HCEC 1CT (cell line): ENCODE measurements at regions not wholly inside any gene's neighbourhood (a gene's known extent, or its start where the extent isn't known, plus 50 kb on each side); places are given as distances from the start of the nearest gene placed in this dataset.
"Not testable (repeated sequence)": the region's sequence is repeated elsewhere in the genome, so short reads cannot be mapped to it uniquely, and the experiment has no call there.

Experiments used
- DNase-seq: peaks from one replicate; pipeline ENCODE4 v3.0.0-alpha.2; 2017

DNA sequence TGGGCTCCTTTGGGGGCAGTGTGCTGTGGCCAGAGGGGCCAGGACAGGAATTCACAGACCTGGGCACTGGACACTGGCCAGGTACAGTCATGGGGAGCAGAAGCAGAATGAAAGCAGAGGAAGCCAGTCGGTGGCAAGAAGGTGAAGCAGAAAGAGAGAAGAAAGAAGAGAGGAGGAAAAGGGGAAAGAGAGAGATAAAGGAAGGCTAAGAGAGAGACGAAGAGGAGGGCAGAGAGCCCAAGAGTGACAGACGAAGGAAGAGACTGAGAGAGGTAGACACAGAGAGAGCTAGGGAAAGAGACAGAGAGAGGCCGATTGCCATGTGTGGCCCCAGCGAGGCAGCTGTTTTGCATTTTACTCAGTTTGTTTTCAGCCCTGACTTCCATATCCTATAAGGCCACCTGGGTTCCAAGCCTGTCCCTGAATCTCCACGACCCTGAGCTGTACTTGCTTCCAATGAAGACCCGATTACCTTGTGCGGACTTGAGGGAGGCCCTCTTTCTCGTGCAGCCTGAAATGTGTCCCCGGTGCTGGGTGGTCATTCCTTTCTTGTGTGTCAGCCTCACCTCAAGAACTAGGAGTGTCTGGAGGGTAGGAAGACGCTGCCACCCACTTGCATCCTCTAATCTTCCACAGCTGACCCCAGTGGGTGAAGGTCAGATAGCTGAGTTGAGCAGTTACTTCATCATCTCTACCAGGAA, 73.9 kb downstream of the LSM3 start:
- no peak for DNase-seq

DNA sequence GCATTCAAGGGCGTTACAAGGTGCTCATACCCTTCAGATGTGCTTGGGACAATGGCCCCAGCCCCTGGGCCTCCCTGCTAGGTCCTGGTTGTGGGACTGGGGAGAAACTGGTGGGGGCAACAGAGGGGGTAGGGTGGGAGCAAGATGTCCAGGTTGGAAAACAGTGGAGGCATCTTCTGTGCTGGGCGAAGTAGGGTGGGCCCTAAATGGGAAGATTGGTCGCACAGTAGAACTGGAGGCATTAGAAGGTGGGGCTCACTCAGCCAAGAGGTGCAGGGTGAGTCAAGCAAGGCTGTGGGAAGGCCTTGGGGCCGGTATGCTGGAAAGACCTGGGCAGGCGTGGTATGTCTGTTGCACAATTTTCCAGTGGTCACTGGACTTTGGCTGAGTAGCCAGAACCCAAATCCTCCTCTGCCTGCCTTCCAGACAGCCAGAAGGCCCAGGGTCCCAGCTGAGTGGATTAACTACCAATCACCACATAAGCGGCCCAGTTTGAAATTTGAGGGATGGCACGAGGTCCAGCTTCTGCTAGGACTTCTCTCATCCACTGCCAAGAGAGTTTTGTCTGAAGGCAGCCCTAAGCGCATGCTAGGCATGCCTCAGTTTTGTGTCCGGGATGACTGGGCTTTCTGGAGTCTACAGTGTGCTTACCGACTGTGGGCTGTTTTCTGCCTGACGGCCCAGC, 74.5 kb downstream of the LSM3 start:
- DNase-seq: peak; percentile 15

DNA sequence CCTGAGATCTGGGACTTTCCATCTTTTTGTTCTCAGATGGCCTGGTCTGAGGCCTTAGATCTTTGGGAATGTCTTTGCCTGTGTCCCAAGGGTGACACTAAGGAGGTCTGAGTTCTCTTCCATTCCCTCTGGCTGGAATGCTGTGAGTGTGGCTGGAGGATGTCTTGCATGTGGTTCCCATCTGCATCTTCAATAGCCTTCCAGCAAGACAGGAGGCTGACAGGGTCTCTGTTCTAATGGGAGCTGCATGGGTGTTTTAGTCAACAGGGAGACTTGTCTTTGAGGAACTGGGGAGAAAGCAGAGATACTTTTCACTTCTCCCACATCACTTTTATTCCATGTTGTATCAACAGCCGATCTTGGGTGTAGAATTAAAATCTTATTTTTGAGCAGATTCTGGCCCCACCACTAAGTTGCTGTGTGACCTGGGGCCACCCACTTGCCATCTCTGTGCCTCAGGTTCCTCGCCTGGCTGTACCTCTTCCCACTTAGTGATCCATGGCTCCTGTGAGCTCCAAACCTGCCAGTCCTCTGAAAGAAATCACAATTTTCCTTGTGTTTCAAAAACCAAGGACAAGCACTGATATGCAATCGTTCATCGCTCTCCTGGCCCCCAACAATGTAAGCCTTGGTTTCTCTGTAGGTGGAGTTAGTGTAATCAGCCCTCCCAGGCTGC, 75.2 kb downstream of the LSM3 start:
- DNase-seq: no peak

DNA sequence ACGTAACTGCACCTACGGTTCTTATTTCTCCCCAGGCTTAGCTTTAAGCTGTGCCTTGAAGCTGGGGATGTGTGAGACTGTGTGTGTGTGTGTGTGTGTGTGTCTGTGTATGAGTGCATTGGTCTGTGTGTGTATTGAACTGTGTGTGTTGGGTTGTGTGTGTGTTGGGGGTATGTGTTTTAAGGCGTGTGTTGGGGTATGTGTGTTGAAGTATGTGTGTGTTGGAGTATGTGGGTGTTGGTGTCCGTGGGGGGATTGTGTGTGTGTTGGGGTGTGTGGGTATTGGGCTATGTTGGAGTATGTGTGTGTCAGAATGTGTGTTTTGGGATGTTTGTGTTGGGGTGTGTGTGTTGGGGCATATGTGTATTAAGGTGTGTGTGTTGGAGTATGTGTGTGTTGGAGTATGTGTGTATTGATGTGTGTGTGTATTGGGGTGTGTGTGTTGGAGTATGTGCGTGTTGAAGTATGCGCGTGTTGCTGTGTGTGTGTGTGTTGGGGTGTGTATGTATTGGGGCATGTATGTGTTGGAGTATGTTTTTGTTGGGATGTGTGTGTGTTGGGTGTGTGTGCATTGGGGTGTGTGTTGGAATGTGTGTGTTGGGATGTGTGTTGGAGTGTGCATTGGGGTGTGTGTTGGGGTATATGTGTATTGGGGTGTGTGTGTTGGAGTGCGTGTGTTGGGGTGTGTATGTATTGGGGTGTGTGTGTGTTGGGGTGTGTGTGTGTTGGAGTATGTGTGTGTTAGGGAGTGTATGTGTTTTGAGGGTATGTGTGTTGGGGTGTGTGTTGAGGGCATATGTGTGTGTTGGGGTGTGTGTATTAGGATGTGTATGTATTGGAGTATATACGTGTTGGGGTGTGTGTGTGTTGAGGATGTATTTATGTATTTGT, 76.4 kb downstream of the LSM3 start:
- DNase-seq: no peak

DNA sequence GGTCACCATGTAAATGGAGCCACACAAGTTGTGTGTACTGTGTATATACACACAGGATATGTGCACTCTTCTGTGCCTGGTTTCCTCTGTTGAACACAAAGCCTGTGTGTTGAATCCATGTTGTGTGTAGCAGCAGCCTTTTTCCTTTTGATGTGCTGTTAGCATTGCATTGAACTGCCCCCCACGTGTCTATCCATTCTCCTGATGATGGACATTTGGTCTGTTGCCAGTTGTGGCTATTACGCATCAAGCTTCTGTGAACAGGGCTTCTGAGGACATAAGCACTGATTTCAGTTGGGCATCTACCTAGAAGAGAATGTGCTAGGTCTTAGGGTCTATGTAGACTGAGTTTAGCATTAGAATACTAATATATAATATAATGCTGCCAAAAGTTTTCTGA, 77.4 kb downstream of the LSM3 start:
- no peak for DNase-seq

DNA sequence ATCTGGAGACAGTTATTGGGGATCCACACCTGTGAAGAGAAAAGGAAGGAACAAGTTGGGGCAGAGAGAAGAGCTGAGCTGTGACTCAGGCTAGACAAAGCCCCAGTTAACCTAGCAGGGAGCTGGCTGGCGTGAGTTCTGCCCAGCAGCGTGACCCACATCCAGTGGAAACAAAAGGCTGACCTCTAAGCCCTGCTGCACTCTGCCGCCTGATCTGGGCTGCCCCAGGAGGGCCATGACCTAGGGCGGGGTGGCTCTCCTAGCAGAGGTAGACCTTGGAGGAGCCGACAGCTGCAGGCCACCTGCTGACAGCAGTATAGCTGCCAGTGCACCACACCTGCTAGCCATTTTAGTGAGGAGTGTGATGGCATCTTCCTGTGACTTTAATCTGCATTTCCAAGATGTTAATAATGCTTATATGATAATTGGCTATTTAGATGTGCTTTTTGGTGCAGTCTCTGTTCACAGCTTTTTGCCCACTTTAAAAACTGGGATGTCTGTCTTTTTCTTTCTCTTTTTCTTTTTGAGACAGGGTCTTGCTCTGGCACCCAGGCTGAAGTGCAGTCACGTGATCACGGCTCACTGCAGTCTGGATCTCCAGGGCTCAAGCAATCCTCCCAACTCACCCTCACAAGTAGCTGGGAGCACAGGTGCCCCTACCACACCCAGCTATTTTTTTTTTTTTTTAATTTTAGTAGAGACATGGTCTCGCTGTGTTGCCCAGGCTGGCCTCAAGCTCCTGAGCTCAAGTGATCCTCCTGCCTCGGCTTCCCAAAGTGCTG, 78.1 kb downstream of the LSM3 start:
- DNase-seq: no peak

DNA sequence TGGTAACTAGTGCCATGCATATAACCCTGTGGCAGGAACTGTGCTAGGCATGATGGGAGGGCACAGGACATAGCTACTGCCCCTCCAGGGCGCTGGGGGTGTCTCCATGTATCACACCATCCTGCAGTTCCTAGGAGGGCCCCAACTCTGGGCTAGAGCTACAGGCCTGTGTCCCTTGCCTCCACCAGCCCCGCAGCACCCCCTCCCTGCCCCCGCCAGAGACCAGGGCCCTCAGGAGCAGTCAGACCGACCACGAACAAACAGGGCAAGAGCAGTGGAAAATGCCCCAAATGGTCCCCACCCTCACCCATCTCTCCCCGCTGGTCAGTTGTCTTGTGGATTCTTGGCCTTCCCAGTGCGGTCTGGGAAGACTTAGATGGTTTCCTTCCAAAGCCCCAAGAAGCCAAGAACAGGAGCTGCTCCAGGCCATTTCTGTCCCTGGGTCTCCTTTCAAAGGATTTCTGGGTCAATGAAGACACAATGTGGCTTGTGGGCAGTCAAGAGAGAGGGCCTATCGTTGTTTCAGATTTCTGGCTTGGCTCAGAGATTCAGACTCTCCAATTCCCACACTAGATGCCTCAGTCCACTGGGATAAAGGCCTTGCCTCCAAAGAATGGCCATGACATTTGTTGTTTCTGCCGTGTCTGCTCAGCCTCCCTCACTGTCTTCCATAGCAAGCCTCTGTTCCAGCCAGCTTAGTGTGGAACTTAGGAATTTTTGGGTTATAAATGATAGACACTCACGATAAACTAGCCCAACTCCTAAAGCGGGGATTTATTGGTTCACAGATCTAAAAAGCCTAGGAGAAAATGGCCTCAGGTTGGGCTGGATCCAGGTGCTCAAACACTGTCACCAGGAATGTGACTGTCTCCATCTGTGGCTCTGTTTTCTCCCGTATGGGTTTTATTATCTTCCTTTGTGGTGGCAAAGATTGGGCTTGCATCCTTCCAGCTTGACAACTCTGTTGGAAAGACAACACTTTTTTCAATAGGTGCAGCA, 80.6 kb downstream of the LSM3 start:
- no peak for DNase-seq

DNA sequence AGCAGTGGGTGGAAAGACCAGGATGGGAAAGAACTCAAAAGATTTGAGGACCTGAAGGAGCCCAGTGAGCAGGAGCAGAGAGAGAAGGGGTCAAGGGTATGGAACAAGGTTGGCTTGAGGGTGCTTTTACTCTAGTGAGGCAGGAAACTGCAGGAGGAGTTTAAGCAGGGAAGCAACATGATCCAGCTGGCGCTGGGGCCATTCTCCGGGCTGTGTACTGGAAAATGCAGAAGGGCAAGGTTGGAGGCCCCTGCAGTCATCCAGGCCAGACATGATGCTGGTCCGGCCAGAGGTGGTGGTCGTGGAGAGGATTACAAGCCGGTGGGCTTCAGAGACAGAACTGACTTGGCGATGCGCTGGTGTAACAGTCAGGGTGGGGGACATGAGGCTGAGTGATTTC, 81.8 kb downstream of the LSM3 start:
- no peak for DNase-seq

DNA sequence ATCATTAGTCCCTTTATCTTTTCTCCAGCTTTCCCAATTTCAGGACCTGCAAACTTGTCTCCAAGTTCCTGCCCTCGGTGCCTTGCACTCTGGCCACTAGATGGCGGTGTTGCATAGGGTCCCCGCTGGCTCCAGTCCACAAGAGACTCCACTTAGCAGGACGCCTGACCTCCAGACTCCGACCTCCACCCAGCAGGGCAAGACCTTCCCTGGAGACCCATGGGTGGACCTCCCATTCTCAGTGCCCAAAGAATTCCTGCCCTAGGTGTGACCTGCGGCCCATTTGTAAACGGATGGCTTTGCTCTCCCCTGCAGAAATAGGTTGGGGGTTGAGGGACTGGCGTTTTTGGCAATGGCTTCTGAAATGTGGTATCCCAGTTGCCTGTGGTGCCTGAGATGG, 82.6 kb downstream of the LSM3 start:
- peak; percentile 47 for DNase-seq

DNA sequence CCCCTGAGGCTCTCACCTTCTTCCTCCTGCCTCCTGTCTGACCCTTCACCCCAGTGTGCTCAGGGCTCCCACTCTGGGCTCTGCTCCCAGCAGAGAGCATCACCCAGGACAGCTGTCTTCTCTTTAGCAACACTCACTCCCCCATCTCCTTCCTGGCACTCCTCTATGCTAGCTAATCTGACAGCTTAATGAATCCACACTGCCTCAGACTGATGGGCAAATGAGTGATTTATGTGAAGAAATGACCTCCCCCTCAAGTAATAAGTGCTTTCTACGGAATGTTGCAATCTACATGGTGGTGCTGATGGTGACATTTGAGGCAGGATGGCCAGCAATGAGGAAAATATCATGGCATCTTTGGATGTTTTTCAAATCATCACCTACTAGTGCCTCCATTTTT, 83.6 kb downstream of the LSM3 start:
- no peak for DNase-seq

DNA sequence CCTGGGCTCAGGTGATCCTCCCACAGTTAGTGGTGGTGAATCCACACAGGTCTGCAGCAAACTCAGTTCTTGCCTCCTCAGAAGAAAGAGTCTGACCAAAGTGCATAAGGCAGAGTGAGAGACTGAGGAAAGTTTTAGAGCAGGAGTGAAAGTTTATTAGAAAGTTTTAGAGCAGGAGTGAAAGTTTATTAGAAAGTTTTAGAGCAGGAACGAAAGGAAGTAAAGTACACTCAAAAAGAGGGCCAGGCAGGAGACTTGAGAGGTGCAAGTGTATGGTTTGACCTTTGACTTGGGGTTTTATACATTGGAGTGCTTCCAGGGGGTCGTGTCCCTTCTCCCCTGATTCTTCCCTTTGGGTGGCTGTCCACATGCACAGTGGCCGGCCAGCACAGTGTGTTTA, 84.2 kb downstream of the LSM3 start:
- no peak for DNase-seq

DNA sequence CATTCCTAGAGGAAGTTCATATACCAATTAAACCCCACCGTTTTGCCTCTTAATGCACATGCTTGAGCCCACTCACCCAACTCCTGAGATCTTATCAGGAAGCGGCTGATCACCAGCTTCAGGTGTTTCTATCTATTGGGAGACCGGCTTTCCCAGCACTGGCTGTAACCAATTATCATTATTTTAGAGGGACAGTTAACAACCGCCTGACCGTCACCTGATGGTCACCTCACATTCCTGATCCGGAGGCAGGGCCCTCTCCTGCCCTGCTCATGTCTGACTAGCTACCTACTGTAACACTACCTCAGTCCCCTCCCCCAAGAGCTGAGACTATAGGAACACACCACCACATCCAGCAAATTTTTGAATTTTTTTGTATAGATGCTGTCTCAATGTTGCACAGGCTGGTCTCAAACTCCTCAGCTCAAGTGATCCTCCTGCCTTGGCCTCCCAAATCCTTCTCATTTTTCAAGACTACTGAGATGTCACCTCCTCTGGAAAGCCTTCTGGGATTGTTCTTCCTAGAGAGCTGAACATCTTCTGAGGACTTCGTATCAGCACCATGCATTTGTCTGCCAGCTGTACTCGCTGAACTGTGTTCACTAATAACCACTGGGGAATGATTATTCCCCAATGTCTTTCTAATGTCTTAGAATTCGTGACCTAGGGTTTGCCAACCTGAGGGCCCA, 84.8 kb downstream of the LSM3 start:
- no peak for DNase-seq

DNA sequence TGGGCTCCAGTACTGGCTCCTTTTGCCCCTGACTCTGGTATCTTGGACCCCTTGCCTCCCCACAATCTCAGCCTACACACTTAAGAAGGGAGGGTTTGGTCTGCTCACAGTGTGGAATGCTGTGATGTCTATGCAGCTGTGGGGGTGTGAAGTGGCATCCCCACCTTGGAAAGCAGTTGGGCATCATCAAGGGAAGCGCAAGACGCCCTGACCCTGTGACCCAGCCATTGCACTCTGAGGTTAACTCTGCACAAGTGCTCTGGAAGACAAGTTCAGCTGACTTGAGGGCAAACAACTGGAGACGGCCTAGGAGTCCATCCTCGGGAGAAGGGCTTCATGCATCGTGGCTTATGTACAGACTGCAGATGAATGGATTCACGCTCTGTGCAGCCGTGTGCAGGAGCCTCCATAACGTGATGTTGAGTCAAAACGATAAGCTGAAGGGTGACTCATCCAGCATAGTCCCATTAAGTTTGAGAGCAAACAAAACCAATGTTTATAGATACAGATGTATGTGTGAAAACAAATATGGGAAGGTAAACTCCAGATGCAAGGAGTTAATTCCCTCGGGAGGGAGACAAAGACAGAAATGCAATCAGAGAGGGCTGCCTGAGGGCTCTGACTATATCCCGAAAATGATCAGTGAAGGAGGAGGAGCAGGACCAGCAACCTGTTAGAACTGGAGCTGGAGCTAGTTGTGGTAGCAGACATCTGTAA, 86.8 kb downstream of the LSM3 start:
- peak; percentile 51 for DNase-seq

DNA sequence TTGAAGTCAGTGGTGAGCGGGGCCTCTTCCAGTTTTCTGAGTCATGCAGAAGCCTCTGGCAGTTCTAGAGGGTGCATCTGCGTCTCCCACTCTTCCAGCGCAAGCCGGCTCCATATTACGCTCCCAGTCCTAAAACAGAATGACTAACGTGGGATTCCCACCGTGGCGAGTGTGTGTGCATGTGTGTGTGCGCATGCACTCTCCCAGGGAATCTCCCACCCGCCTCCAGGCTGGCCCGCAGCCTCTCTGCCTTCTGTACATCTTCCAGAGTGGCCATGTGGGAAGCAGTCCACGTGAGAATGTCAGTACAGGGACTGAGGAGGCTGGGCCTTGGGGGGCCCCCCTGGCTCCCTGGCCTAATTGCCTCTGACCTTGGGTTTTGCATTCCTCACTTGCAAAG, 87.7 kb downstream of the LSM3 start:
- no peak for DNase-seq

DNA sequence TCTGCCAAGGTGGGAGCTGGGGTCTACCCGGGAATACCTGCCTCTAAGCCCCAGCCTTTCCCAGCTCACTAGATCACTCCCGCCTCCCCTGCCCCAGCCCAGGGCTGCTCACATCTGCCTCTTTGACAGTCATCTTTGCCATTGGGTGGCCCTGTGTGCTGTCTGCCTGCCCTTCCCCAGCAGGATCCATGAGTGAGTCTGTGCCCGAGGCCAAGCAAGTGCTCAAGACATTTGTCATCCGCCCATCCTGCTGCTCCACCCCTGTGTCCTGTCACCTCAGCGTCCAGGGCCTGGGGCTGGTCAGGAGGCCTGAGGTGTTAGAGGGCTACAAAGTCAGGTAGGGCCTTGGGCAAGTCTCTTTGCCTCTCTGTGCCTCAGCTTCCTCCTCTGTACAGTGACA, 89.4 kb downstream of the LSM3 start:
- no peak for DNase-seq

DNA sequence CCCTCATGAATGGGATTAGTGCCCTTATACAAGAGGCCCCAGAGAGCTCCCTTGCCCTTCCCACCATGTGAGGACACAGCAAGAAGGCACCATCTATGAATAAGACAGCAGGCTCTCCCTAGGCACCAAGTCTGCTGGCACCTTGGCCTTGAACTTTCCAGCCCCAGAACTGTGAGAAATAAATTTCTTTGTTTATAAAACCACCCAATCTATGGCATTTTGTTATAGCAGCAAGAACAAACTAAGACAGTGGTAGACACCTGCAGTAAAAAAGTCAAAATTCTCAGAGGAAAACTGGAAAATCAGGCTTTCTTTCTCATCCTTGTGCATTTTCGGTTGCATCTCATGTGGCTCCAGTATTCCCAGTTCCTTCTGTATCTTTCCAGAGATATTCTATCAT, 90.3 kb downstream of the LSM3 start:
- no peak for DNase-seq

DNA sequence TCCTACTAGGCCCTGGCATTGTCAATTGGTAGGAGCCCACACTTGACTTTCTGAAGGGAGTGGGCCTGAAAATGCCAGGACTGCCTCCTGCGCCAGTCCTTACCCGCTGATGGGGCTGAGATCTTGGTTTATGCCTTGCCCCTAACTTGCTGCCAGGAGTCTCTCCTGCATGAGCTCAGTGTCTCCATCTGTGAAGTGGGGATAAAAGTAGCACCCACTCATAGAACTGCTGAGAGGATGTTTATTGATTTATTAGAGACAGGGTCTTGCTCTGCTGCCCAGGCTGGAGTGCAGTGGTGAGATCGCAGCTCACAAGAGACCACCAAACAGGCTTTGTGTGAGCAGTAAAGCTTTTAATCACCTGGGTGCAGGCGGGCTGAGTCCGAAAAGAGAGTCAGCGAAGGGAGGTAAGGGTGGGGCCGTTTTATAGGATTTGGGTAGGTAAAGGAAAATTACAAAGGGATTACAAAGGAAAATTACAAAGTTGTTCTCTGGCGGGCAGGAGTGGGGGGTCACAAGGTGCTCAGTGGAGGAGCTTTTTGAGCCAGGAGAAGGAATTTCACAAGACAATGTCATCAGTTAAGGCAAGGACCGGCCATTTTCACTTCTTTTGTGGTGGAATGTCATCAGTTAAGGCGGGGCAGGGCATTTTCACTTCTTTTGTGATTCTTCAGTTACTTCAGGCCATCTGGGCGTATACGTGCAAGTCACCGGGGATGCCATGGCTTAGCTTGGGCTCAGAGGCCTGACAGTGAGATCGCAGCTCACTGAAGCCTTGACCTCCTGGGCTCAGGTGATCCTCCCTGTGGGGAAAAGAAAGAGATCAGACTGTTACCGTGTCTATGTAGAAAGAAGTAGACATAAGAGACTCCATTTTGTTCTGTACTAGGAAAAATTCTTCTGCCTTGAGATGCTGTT, 93.7 kb downstream of the LSM3 start:
- DNase-seq: not testable (repeated sequence)

DNA sequence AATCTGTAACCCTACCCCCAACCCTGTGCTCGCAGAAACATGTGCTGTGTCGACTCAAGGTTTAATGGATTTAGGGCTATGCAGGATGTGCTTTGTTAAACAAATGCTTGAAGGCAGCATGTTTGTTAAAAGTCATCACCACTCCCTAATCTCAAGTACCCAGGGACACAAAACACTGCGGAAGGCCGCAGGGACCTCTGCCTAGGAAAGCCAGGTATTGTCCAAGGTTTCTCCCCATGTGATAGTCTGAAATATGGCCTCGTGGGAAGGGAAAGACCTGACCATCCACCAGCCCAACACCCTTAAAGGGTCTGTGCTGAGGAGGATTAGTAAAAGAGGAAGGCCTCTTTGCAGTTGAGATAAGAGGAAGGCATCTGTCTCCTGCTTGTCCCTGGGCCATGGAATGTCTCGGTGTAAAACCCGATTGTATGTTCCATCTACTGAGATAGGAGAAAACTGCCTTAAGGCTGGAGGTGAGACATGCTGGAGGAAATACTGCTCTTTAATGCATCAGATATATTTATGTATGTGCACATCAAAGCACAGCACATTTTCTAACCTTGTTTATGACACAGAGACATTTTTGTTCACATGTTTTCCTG, 94.4 kb downstream of the LSM3 start:
- DNase-seq: not testable (repeated sequence)
